ENCODE measurements at regions not wholly inside any gene's neighbourhood (a gene's known extent, or its start where the extent isn't known, plus 50 kb on each side); places are given as distances from the start of the nearest gene placed in this dataset.
A peak's percentile ranks its signal among the peaks of the same experiment; 100 is the strongest.

- DNase-seq (ENCODE audit: low spot score) = no peak
These were observed 1508.3 kb downstream of the TBC1D22A start for GRCh38 chr22:48270731-48271130.

GRCh38 chr22:48268771-48269552 is 1506.5 kb downstream of the TBC1D22A start:
- no peak for DNase-seq (ENCODE audit: low spot score)

- no peak for DNase-seq (ENCODE audit: low spot score)
These were observed 1505.8 kb downstream of the TBC1D22A start for GRCh38 chr22:48268293-48268692.

- DNase-seq (ENCODE audit: low spot score) = no peak
These were observed 1505.2 kb downstream of the TBC1D22A start for GRCh38 chr22:48267681-48268080.

- no peak for DNase-seq (ENCODE audit: low spot score)
These were observed 1502.7 kb downstream of the TBC1D22A start for GRCh38 chr22:48265000-48265625.

GRCh38 chr22:48264586-48264985 is 1502.1 kb downstream of the TBC1D22A start:
- no peak for DNase-seq (ENCODE audit: low spot score)

DNA sequence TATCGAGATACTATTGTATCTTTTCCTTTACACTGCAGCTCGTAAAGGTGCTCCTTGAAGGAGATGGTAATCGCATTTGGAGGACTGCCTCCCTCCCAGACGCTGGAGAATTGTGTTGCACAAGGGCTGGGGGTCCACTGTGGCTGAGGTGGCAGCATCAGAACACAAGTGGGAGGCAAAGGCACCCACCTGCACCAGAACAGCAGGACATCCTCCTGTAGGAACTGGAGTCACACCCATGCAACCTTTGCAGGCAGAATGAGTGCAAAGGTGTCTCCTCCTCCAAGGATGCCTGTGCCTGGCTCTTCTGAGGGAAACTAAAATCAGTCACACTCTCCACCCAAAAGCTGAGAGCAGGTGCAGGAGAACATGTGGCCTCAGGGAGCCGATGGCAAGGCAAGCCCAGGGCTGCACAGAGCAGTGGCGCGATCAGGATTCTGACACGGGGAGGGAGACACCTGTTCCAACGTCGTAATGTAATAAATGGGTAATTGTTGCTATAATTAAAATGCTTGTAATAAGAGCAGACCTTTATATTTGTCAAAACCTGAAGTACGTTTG is 1501.4 kb downstream of the TBC1D22A start:
- no peak for DNase-seq (ENCODE audit: low spot score)

- DNase-seq (ENCODE audit: low spot score) = no peak
These were observed 1500.9 kb downstream of the TBC1D22A start for GRCh38 chr22:48263431-48263765.

GRCh38 chr22:48262596-48263430 is 1500.4 kb downstream of the TBC1D22A start:
- DNase-seq (ENCODE audit: low spot score) = no peak

- DNase-seq (ENCODE audit: low spot score) = no peak
These were observed 1499.3 kb downstream of the TBC1D22A start for GRCh38 chr22:48261706-48262105.

- DNase-seq (ENCODE audit: low spot score) = no peak
These were observed 1498.7 kb downstream of the TBC1D22A start for GRCh38 chr22:48261048-48261621.

DNA sequence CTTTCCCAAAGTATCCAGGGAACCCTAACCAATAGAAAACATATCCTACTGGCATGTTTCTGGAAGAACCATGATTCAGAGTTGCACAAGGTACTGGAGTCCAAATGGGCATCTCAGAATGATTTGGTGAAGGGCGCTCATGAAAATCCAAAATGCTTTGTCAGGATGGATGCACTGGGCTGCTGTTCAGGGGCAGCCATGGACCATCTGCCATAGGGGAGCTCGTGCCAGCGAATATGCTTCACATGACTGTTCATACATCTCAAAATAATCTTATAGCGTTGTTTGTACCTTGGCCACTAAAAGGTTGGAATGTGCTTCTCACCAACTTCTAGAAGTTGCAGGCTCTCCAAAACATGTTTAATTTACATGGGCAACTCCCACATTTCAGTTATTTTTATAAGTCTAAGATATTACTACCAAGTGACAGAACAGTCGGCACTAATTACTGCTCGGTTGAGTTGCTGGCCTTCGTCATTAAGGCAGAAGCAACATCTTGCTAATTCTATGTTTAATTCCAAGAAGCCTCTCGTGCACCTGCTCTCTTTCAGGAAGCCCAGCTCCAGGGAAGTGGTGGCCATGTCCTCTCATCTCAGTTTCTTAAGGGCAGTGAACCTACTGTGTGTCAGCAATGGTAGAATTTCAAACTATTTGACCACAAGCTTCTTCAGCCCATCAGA is 1497.7 kb downstream of the TBC1D22A start:
- DNase-seq (ENCODE audit: low spot score) = no peak

DNA sequence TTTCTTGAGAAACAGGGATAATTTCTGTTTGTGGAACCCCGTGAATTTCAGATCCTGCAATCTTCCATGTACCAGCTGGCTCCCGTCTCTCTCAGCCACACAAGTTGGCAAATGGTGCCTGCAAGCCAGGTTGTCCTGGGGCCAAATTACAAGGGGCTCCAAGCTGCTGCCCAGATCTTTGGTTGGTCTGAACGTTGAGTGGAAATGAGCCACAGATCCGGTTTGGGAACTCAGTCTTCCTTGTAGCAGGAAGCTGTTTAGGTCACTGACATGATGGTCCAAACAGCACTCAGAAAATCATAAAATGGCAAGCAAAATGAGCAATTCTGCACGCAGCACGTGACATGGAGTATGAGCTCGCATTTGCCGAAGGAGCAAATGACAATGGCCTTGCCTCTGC is 1496.4 kb downstream of the TBC1D22A start:
- no peak for DNase-seq (ENCODE audit: low spot score)

- no peak for DNase-seq (ENCODE audit: low spot score)
These were observed 1495.7 kb downstream of the TBC1D22A start for GRCh38 chr22:48258064-48258701.

- DNase-seq (ENCODE audit: low spot score) = no peak
These were observed 1495.2 kb downstream of the TBC1D22A start for GRCh38 chr22:48257685-48258055.

DNA sequence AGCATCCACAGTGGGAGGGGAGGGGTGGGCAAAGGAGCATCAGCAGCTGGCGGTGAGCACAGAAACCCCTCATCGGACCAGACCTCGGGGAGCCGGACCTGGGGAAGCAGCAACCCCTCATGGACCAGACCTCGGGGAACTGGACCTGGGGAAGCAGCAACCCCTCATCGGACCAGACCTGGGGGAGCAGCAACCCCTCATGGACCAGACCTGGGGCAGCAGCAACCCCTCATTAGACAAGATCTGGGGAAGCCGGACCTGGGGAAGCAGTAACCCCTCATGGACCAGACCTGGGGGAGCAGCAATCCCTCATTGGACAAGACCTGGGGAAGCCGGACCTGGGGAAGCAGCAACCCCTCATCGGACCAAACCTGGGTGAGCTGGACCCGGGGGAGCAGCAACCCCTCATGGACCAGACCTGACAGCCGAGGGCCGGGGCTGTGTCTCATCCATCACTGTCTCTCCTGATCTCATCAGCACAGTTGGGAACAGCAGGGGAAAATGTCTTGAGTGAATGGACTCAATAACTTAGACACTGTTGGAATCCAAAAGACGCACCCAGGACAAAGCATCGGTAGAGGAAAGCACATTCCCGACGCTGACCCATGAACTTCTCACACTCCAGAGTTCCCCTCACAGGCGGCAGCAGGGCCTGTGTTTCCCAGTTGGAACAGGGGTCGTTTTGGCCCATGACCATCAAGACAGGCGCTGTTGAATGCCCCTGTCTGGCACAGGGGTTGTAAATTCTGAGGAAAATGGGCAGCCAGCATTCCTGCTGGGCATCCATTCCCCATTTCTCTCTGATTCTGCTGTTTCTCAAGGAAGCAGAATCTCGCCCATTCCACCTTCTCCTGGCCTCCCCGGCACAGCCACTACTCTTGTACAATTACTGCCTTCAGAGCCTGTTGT is 1494.6 kb downstream of the TBC1D22A start:
- DNase-seq (ENCODE audit: low spot score) = no peak

GRCh38 chr22:48256041-48256739 is 1493.7 kb downstream of the TBC1D22A start:
- no peak for DNase-seq (ENCODE audit: low spot score)

DNA sequence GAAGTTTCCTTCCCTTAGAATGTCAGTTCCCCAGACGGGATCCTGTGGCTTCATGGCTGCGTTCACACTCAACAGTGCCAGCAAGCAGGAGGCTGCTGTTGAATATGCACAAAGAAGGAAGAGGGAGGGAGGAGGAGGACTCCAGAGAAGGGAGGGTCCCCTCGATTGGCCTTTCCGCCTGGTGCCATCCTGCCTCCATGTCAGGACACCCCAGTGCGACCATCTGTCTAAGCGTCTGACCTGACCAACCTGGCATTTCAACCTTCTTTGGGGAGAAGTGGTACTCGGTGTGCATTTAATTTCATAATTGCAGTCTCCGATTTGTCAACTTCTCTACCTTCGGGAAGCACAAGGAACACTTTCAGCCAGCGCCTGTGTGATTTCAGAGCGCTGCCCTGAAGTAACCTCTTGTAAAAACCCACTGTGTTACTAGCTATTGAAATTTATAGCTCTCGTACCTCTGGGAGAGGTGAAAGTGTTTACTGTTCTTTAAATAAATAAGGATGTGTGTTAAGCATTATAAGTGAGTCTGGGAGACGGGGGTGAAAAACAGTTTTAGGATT is 1491.9 kb downstream of the TBC1D22A start:
- peak; percentile 52 for DNase-seq (ENCODE audit: low spot score)

DNA sequence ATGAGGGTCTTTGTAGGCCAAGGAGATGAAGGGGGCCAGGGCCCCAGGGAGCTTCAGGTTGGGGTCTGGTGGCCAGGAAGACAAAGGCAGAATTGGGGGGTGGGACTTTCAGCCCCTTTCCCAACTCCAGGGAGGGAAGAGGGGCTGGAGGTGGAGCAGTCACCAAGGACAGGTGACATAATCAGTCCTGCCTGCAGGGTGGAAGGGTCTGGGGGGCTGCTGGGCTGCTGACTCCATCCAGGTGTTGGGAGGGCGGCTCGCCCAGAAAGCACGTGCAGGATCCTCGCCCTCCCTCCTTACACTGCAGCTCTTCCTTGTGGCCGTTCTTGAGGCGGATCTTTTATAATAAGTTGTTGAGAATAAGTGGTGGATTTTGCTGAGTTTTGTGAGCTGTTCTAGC is 1491.1 kb downstream of the TBC1D22A start:
- no peak for DNase-seq (ENCODE audit: low spot score)

All from iPS-NIHi11 (cell line).